IPS DF 4.7 (cell line): ENCODE measurements at regions not wholly inside any gene's neighbourhood (a gene's known extent, or its start where the extent isn't known, plus 50 kb on each side); places are given as distances from the start of the nearest gene placed in this dataset.

Source experiments
- DNase-seq: peaks from one replicate; pipeline ENCODE4 v3.0.0-alpha.2; 2013; ENCODE audit warnings: low spot score; ENCODE audit errors: extremely low read depth

GRCh38 chr15:96031426-96032110 lies 298.9 kb upstream of the NR2F2 start:
- DNase-seq, result no peak

- DNase-seq, result no peak
These were observed 295.4 kb upstream of the NR2F2 start for GRCh38 chr15:96035091-96035490.

DNA sequence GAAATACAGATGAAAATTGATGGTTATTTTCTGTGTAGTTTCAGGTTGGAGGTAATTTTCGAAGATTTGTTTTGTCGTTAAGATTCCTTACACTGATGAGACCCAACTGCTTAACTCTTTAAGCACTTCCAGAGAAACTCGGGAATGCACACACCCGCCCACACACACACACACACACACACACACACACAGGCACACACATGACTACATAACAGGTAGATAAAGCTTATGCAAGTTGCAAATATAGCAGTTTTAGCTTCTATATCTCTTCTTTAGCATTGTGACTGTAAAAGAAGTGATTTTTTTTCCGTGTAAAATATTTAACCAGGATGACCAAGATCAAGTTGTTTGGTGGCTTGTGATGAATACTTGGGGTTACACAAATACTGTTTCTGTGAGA lies 294.9 kb upstream of the NR2F2 start:
- DNase-seq, result no peak

GRCh38 chr15:96037584-96037983 lies 292.9 kb upstream of the NR2F2 start:
- no peak for DNase-seq

GRCh38 chr15:96038131-96038530 lies 292.4 kb upstream of the NR2F2 start:
- no peak for DNase-seq

- DNase-seq, result no peak
These were observed 291.9 kb upstream of the NR2F2 start for GRCh38 chr15:96038650-96039049.

GRCh38 chr15:96041982-96042733 lies 288.3 kb upstream of the NR2F2 start:
- no peak for DNase-seq

DNA sequence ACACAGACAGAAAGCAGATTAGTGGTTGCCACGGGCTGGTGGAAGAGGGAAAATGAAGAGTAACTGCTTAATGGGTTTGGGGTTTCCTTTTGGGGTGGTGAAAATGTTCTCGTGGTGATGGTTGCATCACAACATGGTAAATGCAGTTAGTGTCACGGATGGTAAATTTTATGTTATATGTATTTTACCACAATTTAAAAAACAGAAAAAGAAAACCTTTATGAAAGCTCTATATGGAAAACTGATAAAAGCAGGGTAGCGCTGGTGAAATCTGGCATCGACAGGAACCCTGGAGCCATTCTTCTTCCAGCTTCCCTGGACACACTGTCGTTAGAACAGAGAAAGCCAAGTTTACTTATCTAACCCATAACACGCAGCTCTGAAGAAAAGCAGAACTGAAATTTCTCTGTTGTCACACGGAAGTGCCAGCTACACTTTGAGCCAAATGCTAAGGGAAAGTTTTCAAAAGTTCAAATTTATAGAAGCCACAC lies 287.7 kb upstream of the NR2F2 start:
- DNase-seq, result no peak

GRCh38 chr15:96043591-96044171 lies 286.8 kb upstream of the NR2F2 start:
- DNase-seq, result no peak

DNA sequence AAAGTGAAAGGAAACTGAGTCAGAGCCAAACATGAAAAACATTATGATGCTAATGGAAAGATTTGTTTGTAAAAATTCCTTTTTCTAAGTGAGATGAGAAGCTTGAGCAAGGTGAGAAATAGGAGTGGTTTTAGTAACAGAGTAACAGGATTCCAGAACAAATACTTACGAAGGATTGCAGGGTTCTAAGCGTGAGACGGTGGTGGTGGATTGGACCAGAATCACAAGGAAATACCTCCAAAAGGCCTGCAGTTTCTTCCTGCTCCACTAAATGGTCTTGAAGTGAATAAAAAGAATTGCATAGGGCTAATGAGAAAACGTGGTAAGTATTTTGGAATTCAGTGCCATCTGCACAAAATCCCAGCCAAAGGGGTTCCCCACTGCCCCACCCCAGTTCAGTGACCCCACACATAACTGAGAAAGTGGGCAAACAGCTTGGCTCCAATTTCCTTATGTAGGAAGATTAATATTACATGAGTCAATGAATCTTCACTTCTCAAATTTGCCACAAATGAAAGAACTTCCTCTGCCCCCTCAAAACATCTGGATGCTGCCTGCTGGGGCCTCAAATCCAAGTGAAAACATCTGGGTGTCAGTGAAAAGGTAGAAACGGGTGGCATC lies 283.8 kb upstream of the NR2F2 start:
- DNase-seq, result no peak

DNA sequence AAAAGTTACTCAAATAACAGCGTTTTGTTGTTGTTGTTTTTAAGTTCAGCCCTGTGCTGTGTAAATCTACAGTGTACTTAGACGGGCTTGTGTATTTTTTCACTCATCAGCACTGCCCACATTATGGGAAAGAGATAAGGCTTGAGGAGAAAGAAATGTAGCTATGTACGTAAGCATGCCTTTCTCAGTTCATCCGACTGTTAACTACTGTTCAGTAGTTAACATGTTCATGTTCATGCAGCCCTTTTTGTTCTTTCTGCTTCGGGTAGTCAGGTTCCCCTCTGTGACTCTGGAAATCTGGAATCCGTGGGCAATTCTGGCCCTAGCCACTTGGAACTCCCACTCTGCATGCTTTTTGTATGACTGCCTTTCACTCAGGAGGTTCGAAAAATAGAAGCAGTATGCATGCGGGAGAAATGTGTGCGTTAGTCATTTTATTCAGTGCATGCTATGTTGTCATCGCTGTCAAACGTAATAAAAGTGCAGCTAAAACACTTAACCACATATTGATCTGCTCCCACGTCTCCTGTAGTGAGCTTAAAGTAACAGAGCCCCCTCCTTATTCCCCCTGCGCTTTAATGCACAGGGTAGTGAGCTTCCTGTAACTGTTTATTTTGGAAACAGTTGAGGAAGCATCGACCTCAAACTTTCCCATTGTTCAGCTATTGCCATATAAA lies 283.1 kb upstream of the NR2F2 start:
- DNase-seq, result no peak

DNA sequence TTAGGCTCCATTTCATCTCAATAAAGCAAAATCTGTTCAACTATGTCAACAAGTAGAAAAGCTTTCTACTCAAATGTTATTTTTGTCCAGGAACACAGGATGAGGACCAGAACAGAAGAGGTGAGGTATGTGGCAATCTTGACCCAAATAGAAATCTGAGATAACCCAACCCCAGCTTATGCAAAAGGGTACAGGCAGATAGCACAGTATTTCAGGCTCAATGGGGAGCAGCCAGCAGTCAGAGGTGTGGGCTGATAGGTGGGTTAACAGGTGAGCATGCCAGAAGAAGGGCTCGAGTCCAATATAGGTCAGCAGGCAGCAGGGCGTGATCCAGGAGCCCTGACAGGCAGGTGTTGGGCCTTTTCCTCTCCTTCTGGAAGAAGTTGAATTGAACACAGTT lies 281.2 kb upstream of the NR2F2 start:
- DNase-seq, result no peak

DNA sequence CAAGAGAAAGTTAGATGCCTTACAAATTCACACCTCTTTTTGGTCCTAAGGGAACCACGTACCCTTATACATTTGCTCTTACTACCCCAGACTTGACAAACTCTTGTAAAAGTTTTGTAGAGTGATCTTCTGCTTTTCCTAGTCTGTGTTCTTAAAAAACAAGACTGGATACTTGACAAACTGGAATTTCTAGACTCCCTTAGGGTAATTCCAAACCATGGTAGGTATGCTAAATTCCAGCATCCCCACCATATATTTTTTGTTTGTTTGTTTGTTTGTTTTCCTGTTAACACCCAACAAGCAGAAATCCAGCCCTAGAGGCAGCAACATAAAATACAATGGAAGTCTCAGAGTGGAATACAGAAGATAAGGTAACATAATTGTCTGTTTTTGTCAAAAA lies 280.7 kb upstream of the NR2F2 start:
- DNase-seq, result no peak

DNA sequence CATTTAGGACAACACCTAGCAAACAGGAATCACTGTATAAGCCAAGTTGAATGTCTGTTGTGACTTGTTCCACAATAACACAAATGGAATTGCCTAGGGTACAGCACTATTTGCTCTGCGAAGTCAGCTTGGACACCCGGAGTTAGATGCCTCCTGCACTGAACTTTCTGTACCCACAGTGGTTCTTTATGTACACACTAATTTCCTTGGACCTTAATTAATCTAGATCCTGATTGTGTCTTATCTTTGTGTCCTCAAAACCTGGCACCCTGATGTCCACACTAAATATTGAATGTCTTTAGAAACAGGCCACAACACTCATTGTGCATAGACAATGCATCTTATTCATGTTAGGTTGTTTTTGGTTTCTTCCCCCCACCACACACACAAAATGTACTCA lies 278.9 kb upstream of the NR2F2 start:
- DNase-seq, result no peak

DNA sequence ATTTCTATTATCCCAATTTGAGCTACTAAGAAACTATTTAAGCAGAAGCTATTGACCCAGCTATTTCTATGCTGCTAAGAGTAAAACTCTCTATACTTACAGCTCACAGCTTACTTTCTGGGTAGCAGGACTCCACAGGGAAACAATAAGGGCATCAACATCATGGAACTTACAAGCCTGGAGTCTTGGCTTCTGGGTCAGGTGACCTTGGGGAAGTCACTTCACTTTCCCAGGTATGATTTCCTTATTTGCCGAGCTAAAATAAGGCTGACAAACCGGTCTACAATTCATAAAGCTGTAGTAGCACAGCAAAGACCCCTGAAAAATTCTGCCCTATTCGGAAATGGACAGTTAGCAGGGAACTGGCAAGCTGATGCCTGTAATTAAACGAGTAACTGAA lies 278.3 kb upstream of the NR2F2 start:
- DNase-seq, result no peak

- DNase-seq, result no peak
These were observed 277.9 kb upstream of the NR2F2 start for GRCh38 chr15:96052572-96053030.

GRCh38 chr15:96053031-96053780 lies 277.3 kb upstream of the NR2F2 start:
- no peak for DNase-seq

DNA sequence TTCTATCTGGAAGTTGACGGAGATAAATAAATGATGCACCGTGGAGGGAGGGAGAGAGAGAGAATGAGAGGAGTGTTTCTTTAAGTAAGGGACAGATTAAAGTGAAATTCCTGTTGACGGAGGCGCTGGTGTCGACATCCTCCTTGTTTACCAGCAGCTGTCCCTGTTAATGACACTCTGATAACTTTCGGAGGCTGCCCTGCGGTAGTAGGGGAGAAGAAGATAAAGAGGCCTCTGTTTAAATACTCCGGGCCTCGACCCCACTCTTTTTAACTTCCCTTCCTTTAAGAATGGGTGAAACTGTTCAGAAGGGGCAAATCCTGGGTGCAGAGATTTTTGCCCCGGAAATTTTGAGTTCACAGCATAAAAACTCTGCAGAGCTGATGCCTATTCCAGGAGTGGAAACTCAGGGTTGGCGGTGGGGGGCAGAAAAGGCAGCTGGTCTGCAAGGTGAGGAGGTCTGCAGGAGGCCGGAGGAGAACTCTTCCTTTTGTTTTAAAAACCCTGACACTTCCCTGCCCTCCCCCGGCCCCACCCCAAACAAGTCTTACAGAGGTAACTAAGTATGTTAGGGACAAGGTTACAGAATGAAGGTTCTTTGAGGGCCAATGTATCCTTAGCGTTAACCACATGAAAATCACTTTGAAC lies 276.6 kb upstream of the NR2F2 start:
- no peak for DNase-seq

DNA sequence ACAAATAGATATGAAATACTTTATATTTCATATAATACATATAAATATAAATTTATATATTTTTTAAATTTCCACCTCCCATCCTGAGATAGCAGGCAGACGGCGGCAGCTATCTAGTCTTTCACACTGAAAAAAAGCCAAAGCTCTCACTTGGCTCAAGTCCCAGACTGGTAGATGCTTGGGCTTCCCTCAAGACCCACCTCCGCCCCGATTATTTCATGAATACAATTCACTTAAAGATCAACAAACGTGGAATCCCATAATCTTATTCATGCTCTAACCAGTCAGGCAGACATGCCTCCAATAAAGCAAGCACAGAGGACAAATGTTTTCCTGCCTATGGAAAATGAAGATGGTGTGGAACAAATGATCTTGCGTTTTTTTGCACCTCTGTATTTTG lies 275.9 kb upstream of the NR2F2 start:
- no peak for DNase-seq
